ENCODE measurements at regions not wholly inside any gene's neighbourhood (a gene's known extent, or its start where the extent isn't known, plus 50 kb on each side); places are given as distances from the start of the nearest gene placed in this dataset.

GRCh38 chr4:102129810-102130209 lies 215.5 kb downstream of the SLC39A8 start:
- TF ChIP-seq CTCF (IDR thresholded peaks at IDR 0.05) (no peak), POLR2AphosphoS5 (IDR thresholded peaks at IDR 0.05) (no peak), POLR2A (IDR thresholded peaks at IDR 0.05) (no peak)
